Ishikawa (cell line): ENCODE measurements at regions not wholly inside any gene's neighbourhood (a gene's known extent, or its start where the extent isn't known, plus 50 kb on each side); places are given as distances from the start of the nearest gene placed in this dataset.

Experiments
- CEBPB ChIP-seq: IDR thresholded peaks from 2 replicates; pipeline ENCODE4 v1.6.1; 2012
- EGR1 ChIP-seq: IDR thresholded peaks from 2 replicates; pipeline ENCODE4 v1.6.1; 2012
- EP300 ChIP-seq: IDR thresholded peaks from 2 replicates; pipeline ENCODE4 v1.6.1; 2012; ENCODE audit warnings: borderline replicate concordance
- MAX ChIP-seq: IDR thresholded peaks from 2 replicates; pipeline ENCODE4 v1.6.1; 2012
- REST ChIP-seq: IDR thresholded peaks from 2 replicates; pipeline ENCODE4 v1.6.1; 2012; ENCODE audit warnings: low read depth, mild to moderate bottlenecking
- TAF1 ChIP-seq: IDR thresholded peaks from 2 replicates; pipeline ENCODE4 v1.6.1; 2012; ENCODE audit warnings: low read depth, mild to moderate bottlenecking
- TCF12 ChIP-seq: IDR thresholded peaks from 2 replicates; pipeline ENCODE4 v1.6.1; 2012; ENCODE audit warnings: low read depth
- TEAD4 ChIP-seq: IDR thresholded peaks from 2 replicates; pipeline ENCODE4 v1.6.1; 2012
- YY1 ChIP-seq: IDR thresholded peaks from 2 replicates; pipeline ENCODE4 v1.6.1; 2012; ENCODE audit warnings: low read depth
- TF ChIP-seq, protein P1 (sequence below): IDR thresholded peaks from 2 replicates; pipeline ENCODE4 v1.6.1; 2012

GRCh38 chr5:114981111-114981510 lies 188.6 kb downstream of the TRIM36 start:
- TF ChIP-seq MAX: no peak
- TF ChIP-seq REST: no peak
- no peak for TF ChIP-seq EP300
- no peak for TF ChIP-seq CEBPB
- TF ChIP-seq EGR1: no peak
- TF ChIP-seq, protein P1, sequence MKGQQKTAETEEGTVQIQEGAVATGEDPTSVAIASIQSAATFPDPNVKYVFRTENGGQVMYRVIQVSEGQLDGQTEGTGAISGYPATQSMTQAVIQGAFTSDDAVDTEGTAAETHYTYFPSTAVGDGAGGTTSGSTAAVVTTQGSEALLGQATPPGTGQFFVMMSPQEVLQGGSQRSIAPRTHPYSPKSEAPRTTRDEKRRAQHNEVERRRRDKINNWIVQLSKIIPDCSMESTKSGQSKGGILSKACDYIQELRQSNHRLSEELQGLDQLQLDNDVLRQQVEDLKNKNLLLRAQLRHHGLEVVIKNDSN: no peak
- TF ChIP-seq TCF12: no peak
- no peak for TF ChIP-seq YY1
- TF ChIP-seq TAF1: no peak
- TF ChIP-seq TEAD4: no peak
